Heart left ventricle (tissue), 16 donors: ENCODE measurements at regions not wholly inside any gene's neighbourhood (a gene's known extent, or its start where the extent isn't known, plus 50 kb on each side); places are given as distances from the start of the nearest gene placed in this dataset.

Source experiments
- ATAC-seq, 4 donors: fragments of 200-7000 bp; cut with Tn5 transposase; one replicate each; pipeline ENCODE4 v1.9.1; 2020 to 2022; ENCODE audit warnings: moderate library complexity in 4 of 4, mild to moderate bottlenecking in 3 of 4, moderate number of reproducible peaks in 1 of 4
- DNase-seq, 5 donors: peaks; one replicate each; pipeline ENCODE4 v3.0.0-alpha.2; 2020
- H3K27ac ChIP-seq, 12 donors: fragments of 200-600 bp; sonication (generic) in 4 of 12; one replicate each; pipeline versions ENCODE4 v1.5.0 to v1.8.0; 2016 to 2022; ENCODE audit warnings: mild to moderate bottlenecking in 2 of 12
- H3K27me3 ChIP-seq, 9 donors: fragments of 200-600 bp; sonication (generic) in 2 of 9; one replicate each; pipeline versions ENCODE4 v1.5.1 to v1.8.0; 2016 to 2022; ENCODE audit warnings: mild to moderate bottlenecking in 3 of 9
- H3K36me3 ChIP-seq, 9 donors: fragments of 200-600 bp; sonication (generic) in 2 of 9; one replicate each; pipeline versions ENCODE4 v1.5.0 to v1.8.0; 2018 to 2022; ENCODE audit warnings: mild to moderate bottlenecking in 2 of 9
- H3K4me1 ChIP-seq, 12 donors: fragments of 200-600 bp; sonication (generic) in 4 of 12; one replicate each; pipeline versions ENCODE4 v1.5.0 to v1.8.0; 2016 to 2022; ENCODE audit warnings: mild to moderate bottlenecking in 3 of 12
- H3K4me3 ChIP-seq, 12 donors: fragments of 200-600 bp; sonication (generic) in 4 of 12; one replicate each; pipeline versions ENCODE4 v1.5.0 to v1.8.0; 2017 to 2022; ENCODE audit warnings: mild to moderate bottlenecking in 9 of 12, moderate library complexity in 4 of 12
- H3K9me3 ChIP-seq, 12 donors: fragments of 200-600 bp; sonication (generic) in 4 of 12; one replicate each; pipeline versions ENCODE4 v1.5.0 to v1.8.0; 2016 to 2022; ENCODE audit warnings: mild to moderate bottlenecking in 1 of 12
- POLR2A ChIP-seq, 2 donors: fragments of 450-650 bp; IDR thresholded peaks; one replicate each; pipeline ENCODE4 v1.6.1; 2017; ENCODE audit warnings: antibody characterized with exemption in 2 of 2, mild to moderate bottlenecking in 2 of 2, moderate library complexity in 2 of 2
- WGBS, 4 donors: extraction: QIAGEN DNeasy Blood & Tissue Kit in 2 of 4; methylation state at CpG; one replicate each; pipeline versions ENCODE4 v1.1.5 to v1.1.7; 2013 to 2018; 5-methylcytosine and 5-hydroxymethylcytosine counted together
- intact Hi-C, 10 donors: fragments of 100-400 bp; cut with DNase I; formaldehyde crosslinking; loops; one replicate each; pipeline versions ENCODE4 v1.11.1 to v1.14.2; 2022
- TF ChIP-seq, protein P1 (sequence below), 12 donors: fragments of 200-600 bp; sonication (generic) in 4 of 12; IDR thresholded peaks; one replicate each; pipeline versions ENCODE4 v1.5.0 to v1.8.0; 2018 to 2022; ENCODE audit warnings: antibody characterized with exemption in 12 of 12, mild to moderate bottlenecking in 5 of 12
- donor health status: ischemic (EF 13 %, LVEDD 7.1; RV severe dilation, severe dysfunction).
- donor health status: healthy with polysubstance abuse.
- donor health status: DM: no; HTN: yes; CAD: no.
- donor health status: DM: no; HTN: no; CAD: no.
- donor health status: ischemic (EF 25% LVEDD 6.9; RV normal size, moderate dysfunction).
- donor health status: ischemic (EF 25% LVEDD 5.7; RV mildly dilated, moderate dysfunction).
- donor health status: healthy.
- donor health status: DM: yes; HTN: yes; CAD: no.
- donor health status: ischemic (EF 35%, LVEDD 5.7; RV mildly dilated, moderate dysfunction).
- donor health status: nonischemic (EF 11% LVEDD 7.7; RV severe dilation, severe dysfunction).
- donor health status: DM: yes; HTN: yes; CAD: no.
- donor health status: PGD.
- donor health status: ischemic (EF 29% LVEDD 5.4; RV normal size, mild dysfunction).
- donor health status: nonischemic (EF 23%, LVEDD 6.1; RV moderate dilation, normal function).

GRCh38 chr17:70271200-70271599, 101.9 kb downstream of the KCNJ2 start:
- TF ChIP-seq, protein P1, sequence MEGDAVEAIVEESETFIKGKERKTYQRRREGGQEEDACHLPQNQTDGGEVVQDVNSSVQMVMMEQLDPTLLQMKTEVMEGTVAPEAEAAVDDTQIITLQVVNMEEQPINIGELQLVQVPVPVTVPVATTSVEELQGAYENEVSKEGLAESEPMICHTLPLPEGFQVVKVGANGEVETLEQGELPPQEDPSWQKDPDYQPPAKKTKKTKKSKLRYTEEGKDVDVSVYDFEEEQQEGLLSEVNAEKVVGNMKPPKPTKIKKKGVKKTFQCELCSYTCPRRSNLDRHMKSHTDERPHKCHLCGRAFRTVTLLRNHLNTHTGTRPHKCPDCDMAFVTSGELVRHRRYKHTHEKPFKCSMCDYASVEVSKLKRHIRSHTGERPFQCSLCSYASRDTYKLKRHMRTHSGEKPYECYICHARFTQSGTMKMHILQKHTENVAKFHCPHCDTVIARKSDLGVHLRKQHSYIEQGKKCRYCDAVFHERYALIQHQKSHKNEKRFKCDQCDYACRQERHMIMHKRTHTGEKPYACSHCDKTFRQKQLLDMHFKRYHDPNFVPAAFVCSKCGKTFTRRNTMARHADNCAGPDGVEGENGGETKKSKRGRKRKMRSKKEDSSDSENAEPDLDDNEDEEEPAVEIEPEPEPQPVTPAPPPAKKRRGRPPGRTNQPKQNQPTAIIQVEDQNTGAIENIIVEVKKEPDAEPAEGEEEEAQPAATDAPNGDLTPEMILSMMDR (IDR thresholded peaks at IDR 0.05): no peak
- no peak for TF ChIP-seq POLR2A (IDR thresholded peaks at IDR 0.05)
- Histone ChIP-seq H3K36me3 (no peaks in the 10 kb centered on the region), H3K27me3 (no peaks in the 10 kb centered on the region), H3K4me3 (no peak overlapping the region), H3K27ac (no peak overlapping the region), H3K9me3 (no peaks in the 10 kb centered on the region), H3K4me1 (peaks cover 0 to under 1% (median 0%) of the 10 kb centered on the region in 12 donors)
- DNase-seq: no peak
- 51 to 68% (median 60%) methylated on average over 3 of the region's 3 CpGs for WGBS, 4 donors
- no peak for ATAC-seq
- intact Hi-C loops: no loop called here

DNA sequence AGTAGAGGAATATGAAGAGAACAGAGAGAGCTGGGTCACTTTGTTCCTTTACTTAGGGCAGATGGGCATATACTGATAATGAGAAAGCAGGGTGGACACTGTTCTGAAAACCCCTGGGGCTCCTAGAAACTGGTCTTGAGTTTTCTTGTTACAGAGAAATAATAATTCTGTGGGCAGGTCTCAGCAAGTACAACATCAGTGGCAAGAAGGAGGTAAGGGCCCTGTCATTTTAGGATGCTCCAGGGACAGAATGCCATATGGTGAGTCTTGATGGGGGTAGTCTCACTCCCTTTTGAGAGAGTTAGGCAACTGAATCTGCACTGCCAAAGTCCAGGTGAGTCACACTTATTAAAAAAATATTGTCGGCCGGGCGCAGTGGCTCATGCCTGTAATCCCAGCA, 102.3 kb downstream of the KCNJ2 start:
- Histone ChIP-seq H3K4me3 (no peak overlapping the region), H3K9me3 (no peaks in the 10 kb centered on the region), H3K27me3 (no peaks in the 10 kb centered on the region), H3K27ac (no peak overlapping the region), H3K36me3 (no peaks in the 10 kb centered on the region), H3K4me1 (no peaks in the 10 kb centered on the region)
- TF ChIP-seq, protein P1 (IDR thresholded peaks at IDR 0.05): no peak
- no peak for TF ChIP-seq POLR2A (IDR thresholded peaks at IDR 0.05)
- no peak for DNase-seq
- 95 to 100% (median 97%) methylated on average over 3 of the region's 3 CpGs for WGBS, 4 donors
- intact Hi-C loops: no loop called here
- ATAC-seq: no peak

DNA sequence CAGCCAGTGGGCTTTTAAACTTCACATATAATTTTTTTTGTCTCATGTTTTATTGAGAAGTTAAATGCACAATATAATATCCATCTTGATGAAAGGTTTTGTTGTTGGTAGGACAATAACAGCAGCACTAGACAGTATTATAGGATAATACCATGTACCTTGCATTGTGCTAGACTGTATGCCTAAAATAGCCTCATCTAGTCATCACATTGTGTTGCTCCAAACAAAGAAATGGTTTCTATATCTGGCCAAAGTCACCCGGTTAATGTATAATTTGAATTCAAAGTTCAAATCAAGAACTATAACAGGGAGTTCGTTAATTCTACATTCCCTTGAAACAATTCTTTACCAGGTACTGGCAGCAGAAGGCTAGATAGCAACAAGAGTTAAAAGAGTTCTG, 104.9 kb downstream of the KCNJ2 start:
- peak in 1 of 4 donors; percentile 49 for ATAC-seq
- no peaks in the 10 kb centered on the region for H3K4me1 ChIP-seq

DNA sequence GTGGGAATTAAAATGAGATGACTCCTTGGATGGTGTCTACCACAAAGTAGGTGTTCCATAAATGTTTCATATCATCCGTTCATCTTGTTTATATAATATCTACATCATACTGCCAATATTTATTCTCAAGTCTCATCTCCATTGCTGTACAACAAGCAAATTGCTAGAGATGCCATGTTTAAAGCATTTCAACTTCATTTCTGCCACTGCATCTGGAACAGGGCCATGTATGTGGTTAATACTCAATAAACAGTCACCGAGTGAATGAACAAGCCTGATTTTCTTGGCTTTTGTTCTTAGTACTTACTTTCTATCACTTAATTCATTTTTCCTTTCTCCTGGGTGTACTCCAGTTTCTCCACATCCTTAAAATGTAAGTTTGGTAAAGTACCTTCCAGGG, 107.6 kb downstream of the KCNJ2 start:
- Histone ChIP-seq H3K9me3 (no peaks in the 10 kb centered on the region), H3K27ac (no peak overlapping the region), H3K27me3 (no peaks in the 10 kb centered on the region), H3K4me3 (no peak overlapping the region), H3K4me1 (no peaks in the 10 kb centered on the region), H3K36me3 (no peaks in the 10 kb centered on the region)
- ATAC-seq (no peak), DNase-seq (no peak)
- 76 to 85% (median 79%) methylated on average over 2 of the region's 2 CpGs for WGBS, 4 donors
- TF ChIP-seq POLR2A (IDR thresholded peaks at IDR 0.05): no peak
- TF ChIP-seq, protein P1 (IDR thresholded peaks at IDR 0.05): no peak
- intact Hi-C loops: no loop called here

More for the DNA sequence above, 104.9 kb downstream of the KCNJ2 start:
- DNase-seq: no peak
- Histone ChIP-seq H3K4me3 (no peak overlapping the region), H3K27ac (no peak overlapping the region), H3K9me3 (no peaks in the 10 kb centered on the region), H3K27me3 (no peaks in the 10 kb centered on the region), H3K36me3 (no peaks in the 10 kb centered on the region)
- WGBS, 4 donors: 40 to 51% (median 45%) methylated on average over 2 of the region's 2 CpGs
- TF ChIP-seq, protein P1 (IDR thresholded peaks at IDR 0.05): no peak
- intact Hi-C loops: no loop called here
